ENCODE measurements at regions not wholly inside any gene's neighbourhood (a gene's known extent, or its start where the extent isn't known, plus 50 kb on each side); places are given as distances from the start of the nearest gene placed in this dataset.

GRCh38 chr2:29974086-29974485, 52.7 kb upstream of the ALK start:
- Mint-ChIP-seq H3K9me3 (no peaks in the 10 kb centered on the region), H3K27ac (no peak overlapping the region), H3K4me3 (no peak overlapping the region), H3K36me3 (ENCODE audit: low read depth) (no peaks in the 10 kb centered on the region), H3K4me1 (no peaks in the 10 kb centered on the region), H3K27me3 (no peaks in the 10 kb centered on the region)
- intact Hi-C loops (cut with micrococcal nuclease): no loop called here
- DNase-seq: no peak

DNA sequence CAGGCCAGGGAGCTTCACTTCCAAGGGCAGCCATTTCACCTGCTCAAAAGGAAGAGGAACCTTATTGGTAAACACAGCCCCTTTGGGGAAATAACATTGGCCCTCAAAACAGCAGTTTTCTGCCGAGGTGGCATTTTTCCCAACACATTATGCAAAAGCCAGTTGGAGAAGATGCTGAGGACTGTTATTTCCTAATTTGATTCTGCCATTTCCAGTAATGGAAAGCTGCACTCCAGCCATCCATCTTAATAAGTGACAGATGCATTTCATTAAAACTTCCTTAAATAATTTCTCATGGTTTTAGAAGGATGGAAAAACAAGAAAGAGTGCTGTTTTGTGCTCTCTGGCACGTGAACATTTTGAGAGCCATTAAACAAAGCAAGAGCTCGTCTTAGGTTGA, 55.9 kb upstream of the ALK start:
- Mint-ChIP-seq H3K36me3 (ENCODE audit: low read depth) (no peaks in the 10 kb centered on the region), H3K27me3 (no peaks in the 10 kb centered on the region), H3K4me3 (no peak overlapping the region), H3K4me1 (no peaks in the 10 kb centered on the region), H3K9me3 (no peaks in the 10 kb centered on the region), H3K27ac (no peak overlapping the region)
- intact Hi-C loops (cut with micrococcal nuclease): no loop called here
- no peak for DNase-seq

DNA sequence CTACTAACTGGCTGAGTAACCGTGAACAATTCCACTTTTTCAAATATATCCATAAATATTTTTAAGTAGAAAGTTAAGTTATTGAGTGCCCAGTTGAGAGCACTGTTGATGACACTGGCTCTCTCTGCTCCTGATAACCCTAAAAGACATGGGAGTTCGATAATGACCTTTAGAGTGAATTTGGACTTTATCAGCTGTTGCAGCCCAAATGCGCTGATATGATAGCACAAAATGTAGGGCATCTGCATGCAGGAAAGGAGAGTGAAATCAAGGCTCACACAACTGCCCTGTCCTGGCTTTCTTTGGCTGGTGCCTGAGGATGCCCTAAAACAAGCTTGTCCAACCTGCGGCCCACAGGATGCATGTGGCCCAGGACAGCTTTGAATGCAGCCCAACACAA, 60.0 kb upstream of the ALK start:
- no peaks in the 10 kb centered on the region for H3K9me3 Mint-ChIP-seq
- intact Hi-C loops (cut with micrococcal nuclease): no loop called here
- H3K4me3 Mint-ChIP-seq: no peak overlapping the region
- no peaks in the 10 kb centered on the region for H3K27me3 Mint-ChIP-seq
- no peak overlapping the region for H3K27ac Mint-ChIP-seq
- no peaks in the 10 kb centered on the region for H3K36me3 Mint-ChIP-seq (ENCODE audit: low read depth)
- no peak for DNase-seq
- H3K4me1 Mint-ChIP-seq: no peaks in the 10 kb centered on the region

DNA sequence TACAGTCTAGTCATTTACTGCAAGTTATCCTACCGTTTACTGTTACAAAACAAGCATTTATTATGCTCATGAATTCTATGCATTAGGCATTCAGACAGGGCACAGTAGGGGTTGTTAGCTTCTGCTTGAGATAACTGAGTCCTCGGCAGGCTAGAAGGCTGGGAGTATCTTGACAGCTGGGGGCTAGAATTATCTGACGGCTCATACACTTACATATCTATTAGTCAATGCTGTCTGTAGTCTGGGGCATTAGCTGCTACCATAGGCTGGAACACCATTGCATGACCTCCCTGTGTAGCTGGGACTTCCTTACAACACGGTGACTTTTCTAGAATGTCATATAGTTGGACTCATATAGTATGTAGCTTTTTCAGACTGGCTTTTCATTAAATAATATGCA, 61.9 kb upstream of the ALK start:
- no peak overlapping the region for H3K4me3 Mint-ChIP-seq
- no peaks in the 10 kb centered on the region for H3K9me3 Mint-ChIP-seq
- no peaks in the 10 kb centered on the region for H3K27me3 Mint-ChIP-seq

DNA sequence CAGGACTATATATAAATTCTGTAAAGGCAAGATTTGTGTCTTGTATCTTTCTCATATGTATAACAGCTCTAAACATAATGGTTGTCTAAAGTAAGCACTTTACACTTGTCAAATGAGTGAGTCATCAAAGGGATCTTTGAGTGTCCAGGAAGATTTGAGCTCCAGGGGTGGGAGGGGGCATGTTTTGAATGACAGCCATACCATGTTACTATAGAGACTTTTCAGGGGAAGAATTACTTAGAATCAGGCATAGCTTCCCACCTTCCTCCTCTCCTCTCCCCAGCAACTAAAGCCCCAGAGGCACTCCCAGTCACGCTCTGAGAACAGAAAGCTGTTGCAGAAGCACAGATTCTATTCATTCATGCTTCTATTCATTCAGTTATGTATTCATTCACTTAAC, 65.8 kb upstream of the ALK start:
- no peaks in the 10 kb centered on the region for H3K4me1 Mint-ChIP-seq
- no peak for DNase-seq
- no peak overlapping the region for H3K4me3 Mint-ChIP-seq
- intact Hi-C loops (cut with micrococcal nuclease): no loop called here
- H3K27me3 Mint-ChIP-seq: no peaks in the 10 kb centered on the region
- no peaks in the 10 kb centered on the region for H3K36me3 Mint-ChIP-seq (ENCODE audit: low read depth)
- no peaks in the 10 kb centered on the region for H3K9me3 Mint-ChIP-seq
- H3K27ac Mint-ChIP-seq: no peak overlapping the region

More for the DNA sequence above, 61.9 kb upstream of the ALK start:
- no peak for DNase-seq
- intact Hi-C loops (cut with micrococcal nuclease): no loop called here
- Mint-ChIP-seq H3K4me1 (no peaks in the 10 kb centered on the region), H3K36me3 (ENCODE audit: low read depth) (no peaks in the 10 kb centered on the region), H3K27ac (no peak overlapping the region)

DNA sequence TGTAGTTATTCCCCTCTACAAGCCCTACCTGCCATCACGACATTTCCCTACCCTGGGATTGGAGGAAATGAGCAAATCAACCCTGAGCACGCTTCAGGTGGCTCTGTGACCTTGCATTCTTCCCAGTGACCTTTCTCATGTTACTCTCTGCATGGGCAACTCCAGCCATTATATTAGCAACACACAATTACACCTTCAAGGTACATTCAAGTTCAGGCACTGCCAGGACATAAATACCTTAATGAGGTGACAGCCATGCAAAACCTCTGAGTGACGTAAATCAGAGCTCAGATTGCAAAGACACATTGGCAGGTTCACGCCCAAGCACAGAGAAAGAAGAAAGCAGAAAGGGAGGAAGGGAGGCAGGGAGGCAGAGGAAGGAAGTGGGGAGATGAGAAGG, 68.7 kb upstream of the ALK start:
- H3K4me3 Mint-ChIP-seq: no peak overlapping the region
- H3K27me3 Mint-ChIP-seq: peaks cover under 1% of the 10 kb centered on the region
- no peaks in the 10 kb centered on the region for H3K9me3 Mint-ChIP-seq
- H3K27ac Mint-ChIP-seq: no peak overlapping the region
- H3K36me3 Mint-ChIP-seq (ENCODE audit: low read depth): no peaks in the 10 kb centered on the region
- no peak for DNase-seq
- intact Hi-C loops (cut with micrococcal nuclease): no loop called here
- H3K4me1 Mint-ChIP-seq: no peaks in the 10 kb centered on the region

DNA sequence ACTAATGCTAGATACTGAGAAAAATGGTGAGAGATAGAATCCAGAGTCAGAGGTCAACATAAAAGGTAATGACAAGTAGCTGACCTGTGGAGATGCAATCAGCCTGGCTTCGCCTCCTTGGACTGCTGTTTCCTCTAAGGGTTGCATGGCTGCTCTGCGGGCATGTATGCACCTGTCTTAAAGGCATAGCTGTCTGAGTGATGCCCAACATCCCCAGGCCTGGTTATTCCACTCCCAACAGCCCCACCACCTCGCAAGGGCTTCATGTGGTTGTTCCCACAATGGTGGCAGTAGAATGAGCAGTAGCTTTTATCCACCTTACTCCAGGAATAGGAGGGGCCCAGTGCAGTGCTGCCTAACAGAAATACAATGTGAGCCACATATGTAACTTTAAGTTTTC, 69.7 kb upstream of the ALK start:
- Mint-ChIP-seq H3K36me3 (ENCODE audit: low read depth) (no peaks in the 10 kb centered on the region), H3K9me3 (no peaks in the 10 kb centered on the region), H3K27me3 (peaks cover 2% of the 10 kb centered on the region), H3K4me3 (no peak overlapping the region), H3K4me1 (no peaks in the 10 kb centered on the region), H3K27ac (no peak overlapping the region)
- DNase-seq: no peak
- intact Hi-C loops (cut with micrococcal nuclease): no loop called here

DNA sequence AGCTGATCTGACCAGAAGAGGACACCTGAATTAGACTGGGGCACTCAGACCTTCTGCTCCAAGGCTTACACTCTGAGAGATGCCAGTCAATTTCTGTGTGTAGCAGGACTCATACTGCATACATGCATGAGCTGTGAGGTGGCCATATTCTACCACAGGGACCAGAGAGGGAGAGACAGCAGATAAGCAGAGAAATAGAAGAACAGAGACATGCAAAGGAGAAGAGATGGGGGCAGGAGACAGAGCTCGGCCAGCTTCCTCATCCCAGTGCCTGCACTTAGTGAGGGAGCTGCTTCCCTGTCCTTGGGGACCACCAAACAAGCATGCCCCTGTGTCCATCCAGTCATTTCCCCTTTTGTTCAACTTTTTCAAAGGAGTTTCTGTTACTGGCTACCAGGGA, 73.9 kb upstream of the ALK start:
- Mint-ChIP-seq H3K36me3 (ENCODE audit: low read depth) (no peaks in the 10 kb centered on the region), H3K4me1 (no peaks in the 10 kb centered on the region), H3K27me3 (peaks cover 15% of the 10 kb centered on the region), H3K9me3 (no peaks in the 10 kb centered on the region), H3K27ac (no peak overlapping the region), H3K4me3 (no peak overlapping the region)
- no peak for DNase-seq
- intact Hi-C loops (cut with micrococcal nuclease): no loop called here

GRCh38 chr2:30003128-30003527, 81.7 kb upstream of the ALK start:
- Mint-ChIP-seq H3K36me3 (ENCODE audit: low read depth) (no peaks in the 10 kb centered on the region), H3K4me1 (no peaks in the 10 kb centered on the region), H3K27me3 (peaks cover 11% of the 10 kb centered on the region), H3K4me3 (no peak overlapping the region), H3K27ac (no peak overlapping the region), H3K9me3 (no peaks in the 10 kb centered on the region)
- DNase-seq: no peak
- intact Hi-C loops (cut with micrococcal nuclease): no loop called here

- no peak overlapping the region for H3K4me3 Mint-ChIP-seq
- no peak overlapping the region for H3K27ac Mint-ChIP-seq
- no peaks in the 10 kb centered on the region for H3K36me3 Mint-ChIP-seq (ENCODE audit: low read depth)
- no peaks in the 10 kb centered on the region for H3K4me1 Mint-ChIP-seq
- peaks cover 9% of the 10 kb centered on the region for H3K27me3 Mint-ChIP-seq
- no peaks in the 10 kb centered on the region for H3K9me3 Mint-ChIP-seq
- DNase-seq: no peak
- intact Hi-C loops (cut with micrococcal nuclease): no loop called here
These were observed 101.2 kb upstream of the ALK start for GRCh38 chr2:30022444-30023071.

- Mint-ChIP-seq H3K27ac (no peak overlapping the region), H3K9me3 (no peaks in the 10 kb centered on the region), H3K4me3 (no peak overlapping the region), H3K4me1 (no peaks in the 10 kb centered on the region), H3K36me3 (ENCODE audit: low read depth) (no peaks in the 10 kb centered on the region), H3K27me3 (peaks cover 7% of the 10 kb centered on the region)
- intact Hi-C loops (cut with micrococcal nuclease): no loop called here
- DNase-seq: no peak
These were observed 102.9 kb upstream of the ALK start for GRCh38 chr2:30024281-30024680.

DNA sequence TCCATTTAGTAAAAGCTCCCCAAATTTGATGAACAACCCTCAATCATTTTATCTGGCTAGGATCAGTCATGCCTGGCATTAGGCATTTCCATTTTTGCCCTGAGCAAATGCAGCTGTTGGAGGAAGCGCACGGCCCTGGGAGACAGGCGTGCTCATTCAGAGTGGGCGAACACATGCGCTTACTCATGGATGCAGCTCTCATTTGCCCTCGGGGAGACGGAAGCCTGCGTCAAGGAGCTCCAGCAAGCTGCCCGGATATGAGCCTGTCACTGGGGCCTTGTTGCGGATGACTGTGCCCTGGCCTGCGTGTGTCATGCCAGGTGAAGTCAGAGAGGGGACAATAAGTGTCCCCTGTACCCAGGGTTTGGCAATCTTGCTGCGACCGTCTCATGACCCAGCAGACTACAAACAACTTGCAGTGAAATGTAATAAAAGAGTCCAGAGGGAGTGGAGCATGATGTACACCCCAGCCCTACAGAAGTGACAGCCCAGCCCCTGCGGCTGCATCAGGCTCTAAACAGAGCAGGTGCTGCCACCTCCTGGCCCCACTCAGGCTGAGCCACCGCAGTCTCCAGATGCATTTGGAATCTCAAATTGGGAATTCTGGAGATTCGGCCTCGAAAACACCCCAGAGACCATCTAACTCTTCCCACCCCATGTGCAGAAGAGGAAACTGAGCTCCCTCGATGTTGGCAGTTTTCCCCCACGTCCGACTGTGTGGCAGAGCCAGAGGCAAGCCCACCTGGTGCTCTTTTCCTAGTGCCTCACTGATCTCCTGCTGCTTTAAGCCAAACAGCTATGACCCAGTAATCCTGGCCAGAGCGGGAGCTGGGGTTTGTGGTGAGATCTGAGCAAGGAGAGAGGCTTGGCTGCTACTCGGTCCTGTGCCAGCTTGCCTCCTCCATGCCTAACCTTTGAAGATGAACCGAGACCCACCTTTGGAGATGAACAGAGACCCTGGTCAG, 105.0 kb upstream of the ALK start:
- Mint-ChIP-seq H3K4me3 (no peak overlapping the region), H3K27ac (no peak overlapping the region), H3K27me3 (peaks cover 7% of the 10 kb centered on the region), H3K36me3 (ENCODE audit: low read depth) (no peaks in the 10 kb centered on the region), H3K4me1 (no peaks in the 10 kb centered on the region), H3K9me3 (no peaks in the 10 kb centered on the region)
- intact Hi-C loops (cut with micrococcal nuclease): no loop called here
- DNase-seq: no peak

GRCh38 chr2:30029804-30030203, 108.4 kb upstream of the ALK start:
- no peak overlapping the region for H3K4me3 Mint-ChIP-seq
- H3K27me3 Mint-ChIP-seq: peaks cover 8% of the 10 kb centered on the region
- no peaks in the 10 kb centered on the region for H3K9me3 Mint-ChIP-seq
- intact Hi-C loops (cut with micrococcal nuclease): no loop called here
- H3K4me1 Mint-ChIP-seq: no peaks in the 10 kb centered on the region
- no peak for DNase-seq
- H3K36me3 Mint-ChIP-seq (ENCODE audit: low read depth): no peaks in the 10 kb centered on the region
- no peak overlapping the region for H3K27ac Mint-ChIP-seq

GRCh38 chr2:30030361-30030760, 109.0 kb upstream of the ALK start:
- no peaks in the 10 kb centered on the region for H3K9me3 Mint-ChIP-seq
- DNase-seq: no peak
- H3K4me1 Mint-ChIP-seq: no peaks in the 10 kb centered on the region
- H3K4me3 Mint-ChIP-seq: no peak overlapping the region
- peaks cover 8% of the 10 kb centered on the region for H3K27me3 Mint-ChIP-seq
- no peak overlapping the region for H3K27ac Mint-ChIP-seq
- no peaks in the 10 kb centered on the region for H3K36me3 Mint-ChIP-seq (ENCODE audit: low read depth)
- intact Hi-C loops (cut with micrococcal nuclease): no loop called here

All from activated CD4-positive, alpha-beta T cell treated with anti-CD3 and anti-CD28 coated beads, Interleukin-2, amount 10 ng/mL, durations not matched to agents 24 days and 14 days (primary cell).